ENCODE measurements at regions not wholly inside any gene's neighbourhood (a gene's known extent, or its start where the extent isn't known, plus 50 kb on each side); places are given as distances from the start of the nearest gene placed in this dataset.

DNA sequence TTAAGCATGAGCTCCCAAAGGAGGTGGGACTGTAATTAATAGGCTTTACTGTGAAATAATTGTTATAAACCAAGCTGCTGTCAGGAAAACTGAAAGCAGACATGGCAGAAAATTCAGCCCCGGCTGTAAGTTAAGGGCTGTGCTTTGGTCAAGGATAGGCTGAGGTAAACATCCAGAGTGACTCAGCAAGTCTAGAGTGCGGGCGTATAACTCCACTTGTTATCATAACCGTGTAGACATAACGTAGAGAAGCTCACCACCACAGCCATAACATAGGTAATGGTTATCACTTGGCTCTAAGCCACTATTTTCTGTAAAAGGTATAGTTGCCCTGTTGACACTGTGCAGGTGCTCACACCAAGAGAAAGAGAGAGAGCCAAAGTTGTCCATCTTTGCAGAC is 316.8 kb downstream of the DCDC2C start:
- TF ChIP-seq EZH2 (IDR thresholded peaks at IDR 0.05; ENCODE audit: insufficient read depth, poor library complexity, severe bottlenecking): no peak
- no peak for TF ChIP-seq EZH2phosphoT487 (IDR thresholded peaks at IDR 0.05; ENCODE audit: insufficient read depth, low read depth)

Measured in GM23248 (cell line).